ENCODE measurements at regions not wholly inside any gene's neighbourhood (a gene's known extent, or its start where the extent isn't known, plus 50 kb on each side); places are given as distances from the start of the nearest gene placed in this dataset.

DNA sequence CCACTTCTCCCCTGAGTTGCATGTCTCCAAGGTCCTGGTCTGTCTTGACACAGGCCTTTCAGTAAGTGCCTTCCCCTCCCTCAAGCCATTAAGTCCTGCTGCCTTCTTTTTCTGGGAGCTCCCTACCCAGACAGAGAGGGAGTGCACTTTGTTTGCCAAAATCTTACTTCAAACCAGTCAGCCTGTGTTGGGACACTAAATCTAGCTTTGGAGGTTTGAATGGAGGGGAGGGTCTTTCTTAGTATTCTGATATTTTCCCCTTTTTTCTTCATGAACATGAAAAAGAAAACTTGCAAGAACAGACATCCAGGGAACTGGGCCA, 170.7 kb upstream of the PMEPA1 start:
- Histone ChIP-seq H3K4me3 (no peak overlapping the region), H3K27ac (no peak overlapping the region), H3K36me3 (replicated peaks in 1 of 2) (no peaks in the 10 kb centered on the region), H3K27me3 (no peaks in the 10 kb centered on the region), H3K9me3 (replicated peaks in 1 of 3) (no peaks in the 10 kb centered on the region), H3K4me1 (replicated peaks in 1 of 2) (no peaks in the 10 kb centered on the region)
- intact Hi-C loops (cut with DNase I): no loop called here
- DNase-seq: no peak
- TF ChIP-seq, protein P1, sequence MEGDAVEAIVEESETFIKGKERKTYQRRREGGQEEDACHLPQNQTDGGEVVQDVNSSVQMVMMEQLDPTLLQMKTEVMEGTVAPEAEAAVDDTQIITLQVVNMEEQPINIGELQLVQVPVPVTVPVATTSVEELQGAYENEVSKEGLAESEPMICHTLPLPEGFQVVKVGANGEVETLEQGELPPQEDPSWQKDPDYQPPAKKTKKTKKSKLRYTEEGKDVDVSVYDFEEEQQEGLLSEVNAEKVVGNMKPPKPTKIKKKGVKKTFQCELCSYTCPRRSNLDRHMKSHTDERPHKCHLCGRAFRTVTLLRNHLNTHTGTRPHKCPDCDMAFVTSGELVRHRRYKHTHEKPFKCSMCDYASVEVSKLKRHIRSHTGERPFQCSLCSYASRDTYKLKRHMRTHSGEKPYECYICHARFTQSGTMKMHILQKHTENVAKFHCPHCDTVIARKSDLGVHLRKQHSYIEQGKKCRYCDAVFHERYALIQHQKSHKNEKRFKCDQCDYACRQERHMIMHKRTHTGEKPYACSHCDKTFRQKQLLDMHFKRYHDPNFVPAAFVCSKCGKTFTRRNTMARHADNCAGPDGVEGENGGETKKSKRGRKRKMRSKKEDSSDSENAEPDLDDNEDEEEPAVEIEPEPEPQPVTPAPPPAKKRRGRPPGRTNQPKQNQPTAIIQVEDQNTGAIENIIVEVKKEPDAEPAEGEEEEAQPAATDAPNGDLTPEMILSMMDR (IDR thresholded peaks at IDR 0.05): no peak

GRCh38 chr20:57879779-57880570, 170.2 kb upstream of the PMEPA1 start:
- intact Hi-C loops (cut with DNase I): no loop called here
- WGBS, 4 donors: 36 to 42% (median 38%) methylated on average over 13 of the region's 13 CpGs
- no peaks in the 10 kb centered on the region for H3K4me1 ChIP-seq (replicated peaks in 1 of 2)
- H3K27ac ChIP-seq: no peak overlapping the region
- DNase-seq: peak in 1 of 7 donors; percentile 30
- no peaks in the 10 kb centered on the region for H3K36me3 ChIP-seq (replicated peaks in 1 of 2)
- H3K4me3 ChIP-seq: no peak overlapping the region
- no peaks in the 10 kb centered on the region for H3K27me3 ChIP-seq
- H3K9me3 ChIP-seq (replicated peaks in 1 of 3): no peaks in the 10 kb centered on the region
- TF ChIP-seq POLR2A (IDR thresholded peaks at IDR 0.05): no peak
- TF ChIP-seq, protein P1 (IDR thresholded peaks at IDR 0.05): no peak

- Histone ChIP-seq H3K4me1 (replicated peaks in 1 of 2) (no peaks in the 10 kb centered on the region), H3K36me3 (replicated peaks in 1 of 2) (no peaks in the 10 kb centered on the region), H3K9me3 (replicated peaks in 1 of 3) (no peaks in the 10 kb centered on the region), H3K27ac (no peak overlapping the region), H3K4me3 (no peak overlapping the region), H3K27me3 (no peaks in the 10 kb centered on the region)
- WGBS, 4 donors: 42 to 59% (median 52%) methylated on average over 7 of the region's 7 CpGs
- TF ChIP-seq, protein P1 (IDR thresholded peaks at IDR 0.05): no peak
- TF ChIP-seq POLR2A (IDR thresholded peaks at IDR 0.05): no peak
- DNase-seq: no peak
- intact Hi-C loops (cut with DNase I): no loop called here
These were observed 169.6 kb upstream of the PMEPA1 start for GRCh38 chr20:57879437-57879778.

DNA sequence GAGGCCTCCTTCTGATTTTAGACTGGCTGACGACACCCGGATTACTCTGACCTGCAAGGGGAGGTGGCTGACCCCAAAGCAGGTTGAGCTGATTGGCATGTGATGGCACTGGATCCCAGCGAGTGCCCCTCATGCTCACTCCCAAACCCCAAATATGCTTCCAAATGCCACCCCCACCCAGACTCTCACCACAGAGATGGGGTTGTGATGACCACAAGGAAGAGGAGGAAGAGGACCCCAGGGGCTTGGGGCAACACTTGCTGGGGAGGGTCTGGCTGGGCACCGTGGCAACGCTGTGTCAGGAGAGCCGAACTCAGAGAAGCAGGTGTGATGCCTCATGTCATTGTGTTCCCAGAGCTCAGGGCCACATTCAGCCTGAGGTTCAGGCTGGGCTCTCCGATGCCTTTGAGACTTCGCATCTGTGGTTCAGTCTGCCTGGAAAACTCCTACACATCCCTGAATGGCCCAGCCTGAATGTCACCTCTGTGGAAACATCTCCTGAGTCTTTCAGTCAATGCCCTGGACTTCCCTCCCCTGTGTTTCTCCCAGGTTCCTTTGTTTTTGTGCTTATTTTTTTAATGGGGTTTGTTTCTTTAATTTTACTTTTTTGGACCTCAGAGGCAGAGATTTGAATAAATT, 169.1 kb upstream of the PMEPA1 start:
- no peak for DNase-seq
- H3K4me3 ChIP-seq: no peak overlapping the region
- no peak overlapping the region for H3K27ac ChIP-seq
- 76 to 81% (median 79%) methylated on average over 4 to 8 of the region's 8 CpGs for WGBS, 4 donors
- no peak for TF ChIP-seq POLR2A (IDR thresholded peaks at IDR 0.05)
- TF ChIP-seq, protein P1 (IDR thresholded peaks at IDR 0.05): no peak
- H3K36me3 ChIP-seq (replicated peaks in 1 of 2): no peaks in the 10 kb centered on the region
- H3K4me1 ChIP-seq (replicated peaks in 1 of 2): no peaks in the 10 kb centered on the region
- no peaks in the 10 kb centered on the region for H3K27me3 ChIP-seq
- H3K9me3 ChIP-seq (replicated peaks in 1 of 3): no peaks in the 10 kb centered on the region
- intact Hi-C loops (cut with DNase I): no loop called here
